HepG2 (cell line): ENCODE measurements at regions not wholly inside any gene's neighbourhood (a gene's known extent, or its start where the extent isn't known, plus 50 kb on each side); places are given as distances from the start of the nearest gene placed in this dataset.

Experiments used
- ATAC-seq: fragments of 200-7000 bp; cut with Tn5 transposase; 3 replicates; pipeline ENCODE4 v1.9.1; 2020; ENCODE audit warnings: mild to moderate bottlenecking, moderate library complexity
- BruUV-seq: library from RNA; stranded (reverse); fragments of 400-500 nt; replicated peaks from 2 replicates; lab custom pipeline; 2021; lab: Mats Ljungman, UMichigan
- CTCF ChIA-PET: fragments of 300-600 bp; formaldehyde crosslinking; extraction: SDS; loops from one replicate; lab custom pipeline; 2021; ENCODE audit warnings: low total read pairs, inconsistent platforms, low intra/inter-chr PET ratio; lab: Yijun Ruan, JAX
- POLR2A ChIA-PET: fragments of 350-600 bp; sonication (Branson Sonifier 250); formaldehyde crosslinking; loops from one replicate; lab custom pipeline; 2020; ENCODE audit warnings: antibody characterized with exemption, inconsistent platforms; lab: Yijun Ruan, JAX
- DNase-seq: peaks from one replicate; pipeline ENCODE4 v3.0.0-alpha.2; 2015; ENCODE audit warnings: low spot score
- FAIRE-seq: peaks from 3 replicates; lab custom pipeline; 2011; peaks lifted over from hg19 to GRCh38; lab: Jason Lieb, UNC
- H2AFZ ChIP-seq: one replicate; pipeline ENCODE4 v1.6.1; 2011; ENCODE audit warnings: low read length, inconsistent platforms
- H3K27ac ChIP-seq: fragments of 300-600 bp; 3 replicates; pipeline ENCODE4 v1.8.0; 2011; ENCODE audit warnings: mixed run types, mild to moderate bottlenecking, mixed read lengths, low read length, inconsistent platforms; ENCODE audit not compliant: insufficient read depth; ENCODE audit errors: extremely low read length
- H3K27me3 ChIP-seq, 2 experiments: fragments of 200-600 bp in 1 of 2; 2 replicates in 1 of 2; 3 replicates in 1 of 2; pipeline versions ENCODE4 v1.6.0 to v1.8.0; 2011; ENCODE audit warnings: low read length in 2 of 2, mild to moderate bottlenecking in 2 of 2, moderate library complexity in 2 of 2, inconsistent platforms in 1 of 2; ENCODE audit not compliant: insufficient read depth in 2 of 2, control insufficient read depth in 1 of 2
- H3K36me3 ChIP-seq, 2 experiments: fragments of 200-600 bp in 1 of 2; replicated peaks in 1 of 2; 2 replicates in 1 of 2; 3 replicates in 1 of 2; pipeline versions ENCODE4 v1.5.1 to v1.8.0; 2011; ENCODE audit warnings: low read length in 2 of 2, inconsistent platforms in 1 of 2; ENCODE audit not compliant: insufficient read depth in 2 of 2, control insufficient read depth in 1 of 2
- H3K4me1 ChIP-seq: 2 replicates; pipeline ENCODE4 v1.5.1; 2012; ENCODE audit warnings: low read length, inconsistent platforms; ENCODE audit not compliant: insufficient read depth
- H3K4me2 ChIP-seq: 2 replicates; pipeline ENCODE4 v1.6.0; 2011; ENCODE audit warnings: low read depth, low read length, inconsistent platforms
- H3K4me3 ChIP-seq, 3 experiments: fragments of 200-600 bp in 1 of 3; sonication (generic), shearing (Covaris generic) in 1 of 3; replicated peaks in 1 of 3; 2 replicates each; pipeline ENCODE4 v1.5.1; 2011 to 2016; ENCODE audit warnings: low read length in 3 of 3, inconsistent platforms in 2 of 3, low read depth in 2 of 3, mild to moderate bottlenecking in 2 of 3, control low read depth in 1 of 3, mixed read lengths in 1 of 3; ENCODE audit not compliant: insufficient read depth in 1 of 3
- H3K79me2 ChIP-seq: one replicate; pipeline ENCODE4 v1.6.1; 2011; ENCODE audit warnings: low read length, inconsistent platforms; ENCODE audit not compliant: insufficient read depth
- H3K9ac ChIP-seq: 2 replicates; pipeline ENCODE4 v1.6.0; 2011; ENCODE audit warnings: mild to moderate bottlenecking, low read depth, low read length, inconsistent platforms; ENCODE audit not compliant: insufficient read depth
- H3K9me3 ChIP-seq: 2 replicates; pipeline ENCODE4 v1.5.1; 2012; ENCODE audit warnings: mild to moderate bottlenecking, low read length
- H4K20me1 ChIP-seq: 2 replicates; pipeline ENCODE4 v1.6.0; 2011; ENCODE audit warnings: inconsistent platforms, mild to moderate bottlenecking, low read length, moderate library complexity; ENCODE audit not compliant: insufficient read depth
- ARNTL ChIP-seq: sonication (generic); formaldehyde crosslinking; IDR thresholded peaks from 2 replicates; pipeline ENCODE4 v1.4.0; 2020; ENCODE audit warnings: mild to moderate bottlenecking, missing genetic modification reagents
- BORCS8-MEF2B ChIP-seq: sonication (generic); formaldehyde crosslinking; IDR thresholded peaks from 2 replicates; pipeline ENCODE4 v1.8.0; 2022; ENCODE audit warnings: mild to moderate bottlenecking, missing genetic modification reagents
- BRF2 ChIP-seq: sonication (generic); formaldehyde crosslinking; IDR thresholded peaks from 2 replicates; pipeline ENCODE4 v1.8.1; 2022; ENCODE audit warnings: mild to moderate bottlenecking, missing genetic modification reagents
- ETV6 ChIP-seq: sonication (generic); formaldehyde crosslinking; conservative IDR thresholded peaks from 2 replicates; pipeline ENCODE4 v1.4.0; 2020; ENCODE audit warnings: missing genetic modification reagents
- FOSL2 ChIP-seq: sonication (generic); formaldehyde crosslinking; IDR thresholded peaks from 2 replicates; pipeline ENCODE4 v1.4.0; 2020; ENCODE audit warnings: missing genetic modification reagents
- MBNL3 ChIP-seq: fragments of 250-450 bp; sonication (Bioruptor Pico); conservative IDR thresholded peaks from 2 replicates; pipeline ENCODE4 v1.8.0; 2022; ENCODE audit warnings: mild to moderate bottlenecking, inconsistent platforms
- NRL ChIP-seq: sonication (generic); formaldehyde crosslinking; IDR thresholded peaks from 2 replicates; pipeline ENCODE4 v1.5.0; 2020; ENCODE audit warnings: missing genetic modification reagents, mild to moderate bottlenecking, moderate library complexity, borderline replicate concordance
- RCOR2 ChIP-seq: IDR thresholded peaks from 2 replicates; pipeline ENCODE4 v1.6.1; 2016; ENCODE audit warnings: missing biosample characterization, missing genetic modification reagents
- SIN3A ChIP-seq: IDR thresholded peaks from 2 replicates; pipeline ENCODE4 v1.6.1; 2011; ENCODE audit warnings: low read depth, mild to moderate bottlenecking, control low read depth, low read length, borderline replicate concordance
- ZNF143 ChIP-seq: sonication (generic); formaldehyde crosslinking; IDR thresholded peaks from 2 replicates; pipeline ENCODE4 v1.4.0; 2020; ENCODE audit warnings: missing genetic modification reagents
- ZNF180 ChIP-seq: sonication (generic); formaldehyde crosslinking; IDR thresholded peaks from 2 replicates; pipeline ENCODE4 v1.4.0; 2020; ENCODE audit warnings: low read depth, missing genetic modification reagents, borderline replicate concordance
- ZNF224 ChIP-seq: sonication (generic); formaldehyde crosslinking; IDR thresholded peaks from 2 replicates; pipeline ENCODE4 v1.5.0; 2020; ENCODE audit warnings: mild to moderate bottlenecking, missing genetic modification reagents
- ZNF570 ChIP-seq: sonication (generic); formaldehyde crosslinking; IDR thresholded peaks from 2 replicates; pipeline ENCODE4 v1.4.0; 2020; ENCODE audit warnings: mild to moderate bottlenecking, missing genetic modification reagents, borderline replicate concordance
- ZNF713 ChIP-seq: sonication (generic); formaldehyde crosslinking; IDR thresholded peaks from 2 replicates; pipeline ENCODE4 v1.4.0; 2020; ENCODE audit warnings: mild to moderate bottlenecking, missing genetic modification reagents
- ZNF724P ChIP-seq: sonication (generic); formaldehyde crosslinking; IDR thresholded peaks from 2 replicates; pipeline ENCODE4 v1.8.0; 2022; ENCODE audit warnings: missing genetic modification reagents, borderline replicate concordance
- ZNF790 ChIP-seq: sonication (generic); formaldehyde crosslinking; IDR thresholded peaks from 2 replicates; pipeline ENCODE4 v1.8.0; 2022; ENCODE audit warnings: missing genetic modification reagents, mild to moderate bottlenecking, borderline replicate concordance
- ZNF891 ChIP-seq: sonication (generic); formaldehyde crosslinking; IDR thresholded peaks from 2 replicates; pipeline ENCODE4 v1.5.0; 2020; ENCODE audit warnings: mild to moderate bottlenecking, missing genetic modification reagents
- in situ Hi-C: cut with HindIII; loops from 2 replicates; pipeline ENCODE4 v1.10.0; 2017; ENCODE audit warnings: low pct_unique_long_range_greater_than_20kb; ENCODE audit not compliant: extremely low pct_ligation_motif_present
- intact Hi-C: fragments of 100-400 bp; cut with micrococcal nuclease; formaldehyde crosslinking; loops from one replicate; pipeline ENCODE4 v1.10.0; 2022; ENCODE audit not compliant: unreplicated experiment

- TF ChIP-seq ZNF891 (CRISPR knock-in tag) (no peak), MBNL3 (CRISPR knock-in tag) (no peak)
- TF ChIP-seq, all 625 proteins: peak for 0
Measured at GRCh38 chr7:85703251-85704010, 516.6 kb upstream of the SEMA3D start (continued).

- H3K9ac ChIP-seq = no peak overlapping the region
- BruUV-seq = no TSS peak
- POLR2A ChIA-PET = no interaction called here
- no peaks in the 10 kb centered on the region for H3K79me2 ChIP-seq
- H3K36me3 ChIP-seq = no peaks in the 10 kb centered on the region
- no peak overlapping the region for H2AFZ ChIP-seq
- H3K4me1 ChIP-seq = no peaks in the 10 kb centered on the region
- H3K4me2 ChIP-seq = no peak overlapping the region
- DNase-seq (no peak), ATAC-seq (no peak), FAIRE-seq (no peak)
- TF ChIP-seq ZNF790 (CRISPR knock-in tag) = no peak
- no peak for TF ChIP-seq SIN3A
- TF ChIP-seq ZNF180 (CRISPR knock-in tag) = no peak
- no peak for TF ChIP-seq ARNTL
- no peak for TF ChIP-seq ZNF713
- no peak for TF ChIP-seq BORCS8-MEF2B (CRISPR knock-in tag)
- no peak for TF ChIP-seq ZNF724P (CRISPR knock-in tag)
- no peak for TF ChIP-seq ETV6
- TF ChIP-seq FOSL2 (CRISPR knock-in tag) = no peak
- TF ChIP-seq ZNF570 (CRISPR knock-in tag) = no peak
- no peak for TF ChIP-seq RCOR2 (CRISPR knock-in tag)
- TF ChIP-seq BRF2 (CRISPR knock-in tag) = no peak
- TF ChIP-seq NRL = no peak
- TF ChIP-seq ZNF143 = no peak
- no peak for TF ChIP-seq ZNF224 (CRISPR knock-in tag)
- no peak overlapping the region for H3K4me3 ChIP-seq
- H3K27ac ChIP-seq = no peak overlapping the region
- no peaks in the 10 kb centered on the region for H4K20me1 ChIP-seq
- H3K9me3 ChIP-seq = no peaks in the 10 kb centered on the region
- CTCF ChIA-PET = no interaction called here
- intact Hi-C loops (no loop called here), in situ Hi-C loops (no loop called here)
- no peaks in the 10 kb centered on the region for H3K27me3 ChIP-seq
Measured at GRCh38 chr7:85702348-85702747, 515.5 kb upstream of the SEMA3D start.
